Endothelial cell of hepatic sinusoid (primary cell): ENCODE measurements at regions not wholly inside any gene's neighbourhood (a gene's known extent, or its start where the extent isn't known, plus 50 kb on each side); places are given as distances from the start of the nearest gene placed in this dataset.

Experiments used
- in situ Hi-C: cut with HindIII; loops from 2 replicates; pipeline ENCODE4 v1.10.0; 2017; ENCODE audit warnings: low sequenced_read_pairs

DNA sequence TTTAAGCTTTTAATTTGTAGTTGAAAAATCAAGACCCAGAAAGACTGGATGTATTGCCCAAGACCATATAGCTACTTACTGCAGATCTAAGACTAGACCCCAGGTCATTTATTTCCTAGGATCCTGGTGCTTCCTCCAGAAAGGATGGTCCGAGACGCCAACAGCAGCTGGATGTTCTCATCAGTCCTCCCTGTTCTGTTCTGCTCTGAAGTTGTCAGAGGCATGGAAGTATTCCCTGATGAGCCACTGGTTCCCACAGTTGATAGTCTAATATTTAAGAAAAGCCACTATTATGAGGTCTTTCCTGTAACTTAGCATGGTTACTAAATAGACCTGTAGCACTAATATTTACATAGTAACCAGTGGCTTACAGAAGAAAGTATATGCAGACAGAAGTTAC lies 393.5 kb downstream of the MTX2 start:
- in situ Hi-C loops: no loop called here

DNA sequence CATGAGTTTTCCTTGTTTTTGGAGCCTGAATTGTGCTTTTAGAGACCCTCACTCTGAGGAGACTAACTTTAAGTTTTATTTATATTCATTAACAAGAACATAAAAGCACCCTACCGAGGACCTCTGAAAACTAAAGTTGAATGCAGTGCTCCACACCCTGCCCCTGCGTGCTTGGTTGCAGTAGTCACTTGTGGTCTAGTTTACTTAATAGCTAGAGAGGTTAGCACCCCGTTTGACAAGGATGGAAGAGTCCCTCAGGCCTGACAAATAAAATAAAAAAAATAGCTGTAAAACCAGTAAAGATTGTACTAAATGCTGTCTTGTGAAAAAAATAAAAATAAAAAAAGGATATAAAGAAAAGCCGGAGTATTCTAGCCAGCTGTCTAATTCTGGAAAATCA lies 395.2 kb downstream of the MTX2 start:
- in situ Hi-C loops: no loop called here

- in situ Hi-C loops: no loop called here
Measured at GRCh38 chr2:176665086-176665485, 395.8 kb downstream of the MTX2 start.

DNA sequence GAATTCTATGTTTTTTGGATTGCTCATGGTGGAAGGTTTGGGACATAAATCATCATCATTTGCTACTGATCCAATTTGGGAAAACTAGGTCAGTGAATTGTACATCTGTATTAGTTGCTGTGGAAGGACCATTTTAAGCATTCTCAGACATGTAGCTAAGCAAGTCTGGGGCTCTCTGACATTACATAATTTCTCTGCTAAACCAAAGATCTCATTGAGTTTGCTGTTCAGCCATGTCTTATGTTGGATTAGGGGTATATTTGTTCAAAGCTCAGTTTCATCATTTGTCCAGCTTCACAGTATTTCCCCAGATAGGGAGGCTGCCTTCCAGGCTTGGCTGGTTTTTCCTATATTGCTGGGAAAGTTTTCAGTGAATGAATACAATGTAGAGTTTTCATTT lies 399.7 kb downstream of the MTX2 start:
- in situ Hi-C loops: no loop called here

- in situ Hi-C loops: no loop called here
Measured at GRCh38 chr2:176669398-176670174, 400.3 kb downstream of the MTX2 start.

- in situ Hi-C loops: no loop called here
Measured at GRCh38 chr2:176675271-176675949, 406.2 kb downstream of the MTX2 start.

- in situ Hi-C loops: no loop called here
Measured at GRCh38 chr2:176677746-176678265, 408.6 kb downstream of the MTX2 start.

DNA sequence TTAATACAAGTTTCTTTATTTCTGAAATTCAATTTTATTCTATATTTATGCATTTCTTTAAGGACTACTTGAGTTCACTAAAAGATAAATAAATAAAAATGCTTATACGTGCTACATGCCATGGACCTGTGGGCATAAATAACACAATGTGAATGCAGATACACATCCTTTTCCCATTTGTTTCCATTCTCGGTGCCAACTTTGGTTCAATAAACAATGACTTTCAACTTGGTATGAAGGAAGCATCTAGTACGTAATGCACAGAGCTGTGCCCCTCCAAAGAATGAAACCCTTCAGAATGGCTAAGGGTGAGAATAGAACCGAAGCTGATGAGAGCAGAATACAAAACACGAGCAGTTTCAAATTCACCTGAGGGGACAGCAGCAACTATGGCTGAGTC lies 409.3 kb downstream of the MTX2 start:
- in situ Hi-C loops: no loop called here

- in situ Hi-C loops: no loop called here
Measured at GRCh38 chr2:176679061-176679669, 409.9 kb downstream of the MTX2 start.

DNA sequence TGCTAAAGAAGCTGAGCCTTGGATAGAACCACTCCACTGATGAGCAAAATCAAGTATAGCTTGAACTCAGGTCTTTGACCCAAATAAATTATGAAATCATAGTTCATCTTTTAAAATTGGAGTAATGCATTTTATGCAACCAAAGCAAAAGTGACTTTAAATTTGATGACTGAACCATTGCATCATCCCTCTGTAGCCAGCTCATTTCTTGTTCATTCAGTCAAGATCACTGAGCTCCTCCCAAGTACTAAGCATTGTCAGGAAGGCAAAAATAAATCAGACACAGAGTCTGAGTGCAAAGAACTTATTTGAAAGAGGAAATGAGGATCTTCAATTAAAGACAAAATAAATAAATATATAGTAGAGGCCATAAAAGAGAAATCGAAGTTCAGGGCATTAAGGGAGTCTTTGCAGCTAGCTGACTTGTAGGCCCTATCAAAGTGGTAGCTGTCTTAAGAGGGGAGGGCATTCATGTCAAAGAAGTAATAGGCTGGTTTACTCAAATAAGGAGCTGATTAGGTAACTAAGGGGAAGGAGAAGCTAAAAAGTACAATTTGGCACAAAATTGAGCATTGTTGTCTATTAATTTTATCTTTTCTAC lies 411.8 kb downstream of the MTX2 start:
- in situ Hi-C loops: loop anchor here (5.0 kb wide), 1 partner anchor 51 kb away; no protein-coding TSS in a partner anchor

DNA sequence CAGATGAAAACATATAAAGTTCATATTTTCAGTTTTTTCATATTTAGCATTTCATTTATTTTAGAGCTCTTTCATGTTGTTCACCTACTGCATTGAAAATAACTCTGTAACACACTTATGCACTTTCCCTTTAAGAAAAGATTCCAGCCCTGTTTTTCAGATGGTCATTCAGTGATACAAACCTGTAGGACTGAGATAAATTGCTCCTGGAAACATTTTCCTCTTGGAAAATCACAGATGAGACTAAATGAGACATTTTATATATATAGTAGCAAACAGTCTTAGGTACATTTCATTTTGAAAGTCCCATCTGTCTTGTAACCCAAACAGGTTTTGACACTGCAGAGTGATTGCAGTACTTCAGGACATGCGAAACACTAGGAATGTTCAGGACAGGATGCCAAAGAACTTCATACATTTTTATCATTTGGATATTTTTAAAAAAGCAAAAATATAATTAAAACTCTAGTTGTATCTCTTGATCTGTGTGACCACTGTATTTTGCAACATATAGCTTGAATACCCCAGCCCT lies 412.4 kb downstream of the MTX2 start:
- in situ Hi-C loops: loop anchor here (5.0 kb wide), 1 partner anchor 51 kb away; no protein-coding TSS in a partner anchor

- in situ Hi-C loops: loop anchor here (5.0 kb wide), 1 partner anchor 50 kb away; no protein-coding TSS in a partner anchor
Measured at GRCh38 chr2:176682278-176682677, 413.0 kb downstream of the MTX2 start.

- in situ Hi-C loops: loop anchor here (5.0 kb wide), 1 partner anchor 49 kb away; no protein-coding TSS in a partner anchor
Measured at GRCh38 chr2:176683618-176684111, 414.4 kb downstream of the MTX2 start.

- in situ Hi-C loops: no loop called here
Measured at GRCh38 chr2:176685908-176686307, 416.7 kb downstream of the MTX2 start.

DNA sequence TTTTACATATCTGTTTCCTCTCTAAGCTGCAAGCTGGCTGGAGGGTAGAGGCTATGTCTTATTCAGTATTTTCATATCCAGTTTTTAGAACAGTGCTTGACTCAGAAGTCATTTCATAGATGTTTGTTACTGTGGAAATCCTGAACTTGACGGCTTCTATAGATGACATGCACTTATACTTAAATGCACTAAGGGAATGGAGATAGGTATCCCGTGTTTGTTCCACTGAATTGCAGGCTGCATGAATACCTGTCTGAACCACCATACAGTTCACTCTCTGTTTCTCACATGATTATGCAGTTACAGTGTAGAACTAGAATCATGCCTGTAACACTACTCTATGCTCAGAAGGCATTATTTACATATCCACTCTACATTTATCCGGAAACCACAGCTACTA lies 417.1 kb downstream of the MTX2 start:
- in situ Hi-C loops: no loop called here

GRCh38 chr2:176687342-176687741 lies 418.1 kb downstream of the MTX2 start:
- in situ Hi-C loops: no loop called here

DNA sequence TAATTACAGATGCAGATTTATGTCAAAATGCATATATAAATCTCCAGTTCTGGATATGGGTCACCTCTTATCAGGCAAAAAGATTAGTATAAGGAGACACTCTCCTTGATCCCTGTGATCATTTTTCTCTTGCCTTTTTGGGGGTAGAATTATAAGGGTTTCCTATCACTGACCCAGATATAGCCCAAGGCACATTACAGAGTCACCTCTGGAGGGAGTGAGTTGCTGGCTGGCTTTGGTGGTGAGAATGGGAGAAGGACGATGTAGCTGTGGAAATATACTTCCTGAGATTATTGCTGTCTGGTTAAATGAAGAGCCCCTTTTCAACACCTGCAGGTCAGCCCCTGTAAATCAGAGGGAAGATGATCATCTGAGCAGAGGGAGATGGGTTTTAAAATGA lies 418.7 kb downstream of the MTX2 start:
- in situ Hi-C loops: no loop called here

DNA sequence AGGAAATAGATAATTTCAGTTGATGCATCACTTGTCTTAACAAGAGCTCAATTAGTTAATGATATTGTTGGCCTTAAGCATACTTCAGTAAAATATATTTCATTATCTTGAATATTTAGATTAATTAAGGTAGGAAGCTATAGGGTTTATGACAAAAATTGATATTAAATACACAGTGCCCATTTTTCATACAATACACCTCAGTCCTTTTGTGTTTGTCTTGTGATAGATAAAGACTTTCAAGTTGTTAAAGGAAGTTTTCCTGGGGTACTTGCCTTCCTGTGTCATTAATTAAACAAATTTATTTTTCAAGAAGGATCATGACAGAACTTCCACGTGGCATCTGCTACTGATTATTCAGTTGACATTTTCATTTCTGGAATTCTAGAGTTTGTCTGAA lies 420.5 kb downstream of the MTX2 start:
- in situ Hi-C loops: no loop called here

- in situ Hi-C loops: no loop called here
Measured at GRCh38 chr2:176691471-176691870, 422.2 kb downstream of the MTX2 start.

DNA sequence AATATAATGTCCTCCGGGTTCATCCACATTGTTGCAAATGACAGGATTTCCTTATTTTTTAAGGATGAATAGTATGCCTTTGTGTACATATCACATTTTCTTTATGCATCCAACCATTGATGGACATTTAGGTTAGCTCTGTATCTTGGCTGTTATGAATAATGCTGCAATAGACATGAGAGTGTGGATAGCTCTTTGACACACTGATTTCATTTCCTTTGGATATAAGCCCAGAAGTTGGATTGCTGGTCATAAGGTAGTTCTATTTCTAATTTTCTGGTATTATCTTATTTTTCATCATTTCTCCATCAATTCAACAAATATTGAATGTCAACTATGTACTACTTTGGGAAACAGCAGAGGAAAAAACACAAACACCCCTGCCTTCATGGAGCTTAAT lies 423.3 kb downstream of the MTX2 start:
- in situ Hi-C loops: no loop called here

DNA sequence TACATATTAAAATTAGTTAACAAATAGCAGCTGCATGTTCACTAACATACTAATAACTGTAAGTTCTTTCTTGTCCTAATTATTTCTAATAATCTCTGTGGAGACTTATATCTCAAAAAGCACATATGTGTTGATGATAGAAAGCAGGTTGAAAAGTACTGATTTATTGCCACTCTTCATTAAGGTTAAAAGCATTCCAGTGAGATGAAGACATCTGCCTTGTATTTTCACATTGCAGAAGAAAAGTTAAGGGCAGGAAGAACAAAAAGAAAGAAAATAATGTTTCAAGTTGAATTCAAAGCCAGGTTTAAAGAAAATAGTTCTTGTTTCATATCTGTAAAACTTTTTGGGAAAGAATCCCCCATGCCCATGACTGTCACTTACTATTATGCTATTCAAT lies 429.9 kb downstream of the MTX2 start:
- in situ Hi-C loops: no loop called here
